ENCODE measurements at regions not wholly inside any gene's neighbourhood (a gene's known extent, or its start where the extent isn't known, plus 50 kb on each side); places are given as distances from the start of the nearest gene placed in this dataset.
"Not testable (repeated sequence)": the region's sequence is repeated elsewhere in the genome, so short reads cannot be mapped to it uniquely, and the experiment has no call there.

- DNase-seq (ENCODE audit: low read depth in 2 of 2): not testable (repeated sequence)
Observed at GRCh38 chr12:131541512-131541911, 169.4 kb upstream of the SFSWAP start.

- no peak for DNase-seq (ENCODE audit: low read depth in 2 of 2)
Observed at GRCh38 chr12:131542351-131542750, 168.5 kb upstream of the SFSWAP start.

- no peak for DNase-seq (ENCODE audit: low read depth in 2 of 2)
Observed at GRCh38 chr12:131543040-131543439, 167.8 kb upstream of the SFSWAP start.

- DNase-seq (ENCODE audit: low read depth in 2 of 2): no peak
Observed at GRCh38 chr12:131547555-131547954, 163.3 kb upstream of the SFSWAP start.

- no peak for DNase-seq (ENCODE audit: low read depth in 2 of 2)
Observed at GRCh38 chr12:131550121-131550520, 160.8 kb upstream of the SFSWAP start.

- no peak for DNase-seq (ENCODE audit: low read depth in 2 of 2)
Observed at GRCh38 chr12:131551675-131552491, 159.0 kb upstream of the SFSWAP start.

- no peak for DNase-seq (ENCODE audit: low read depth in 2 of 2)
Observed at GRCh38 chr12:131552492-131552863, 158.4 kb upstream of the SFSWAP start.

GRCh38 chr12:131553096-131553777 lies 157.7 kb upstream of the SFSWAP start:
- DNase-seq (ENCODE audit: low read depth in 2 of 2): no peak

- no peak for DNase-seq (ENCODE audit: low read depth in 2 of 2)
Observed at GRCh38 chr12:131555197-131555846, 155.6 kb upstream of the SFSWAP start.

- no peak for DNase-seq (ENCODE audit: low read depth in 2 of 2)
Observed at GRCh38 chr12:131555866-131556265, 155.0 kb upstream of the SFSWAP start.

GRCh38 chr12:131557078-131557709 lies 153.7 kb upstream of the SFSWAP start:
- DNase-seq (ENCODE audit: low read depth in 2 of 2): no peak

GRCh38 chr12:131559517-131560516 lies 151.1 kb upstream of the SFSWAP start:
- no peak for DNase-seq (ENCODE audit: low read depth in 2 of 2)

- no peak for DNase-seq (ENCODE audit: low read depth in 2 of 2)
Observed at GRCh38 chr12:131561051-131561450, 149.8 kb upstream of the SFSWAP start.

GRCh38 chr12:131561891-131562684 lies 148.8 kb upstream of the SFSWAP start:
- no peak for DNase-seq (ENCODE audit: low read depth in 2 of 2)

- not testable (repeated sequence) for DNase-seq (ENCODE audit: low read depth in 2 of 2)
Observed at GRCh38 chr12:131564138-131564727, 146.7 kb upstream of the SFSWAP start.

GRCh38 chr12:131564845-131565244 lies 146.0 kb upstream of the SFSWAP start:
- DNase-seq (ENCODE audit: low read depth in 2 of 2): no peak

GRCh38 chr12:131565267-131566015 lies 145.4 kb upstream of the SFSWAP start:
- DNase-seq (ENCODE audit: low read depth in 2 of 2): no peak

GRCh38 chr12:131568336-131568735 lies 142.6 kb upstream of the SFSWAP start:
- no peak for DNase-seq (ENCODE audit: low read depth in 2 of 2)

- no peak for DNase-seq (ENCODE audit: low read depth in 2 of 2)
Observed at GRCh38 chr12:131570596-131570995, 140.3 kb upstream of the SFSWAP start.
